ENCODE measurements at regions not wholly inside any gene's neighbourhood (a gene's known extent, or its start where the extent isn't known, plus 50 kb on each side); places are given as distances from the start of the nearest gene placed in this dataset.
"Not testable (repeated sequence)": the region's sequence is repeated elsewhere in the genome, so short reads cannot be mapped to it uniquely, and the experiment has no call there.

DNA sequence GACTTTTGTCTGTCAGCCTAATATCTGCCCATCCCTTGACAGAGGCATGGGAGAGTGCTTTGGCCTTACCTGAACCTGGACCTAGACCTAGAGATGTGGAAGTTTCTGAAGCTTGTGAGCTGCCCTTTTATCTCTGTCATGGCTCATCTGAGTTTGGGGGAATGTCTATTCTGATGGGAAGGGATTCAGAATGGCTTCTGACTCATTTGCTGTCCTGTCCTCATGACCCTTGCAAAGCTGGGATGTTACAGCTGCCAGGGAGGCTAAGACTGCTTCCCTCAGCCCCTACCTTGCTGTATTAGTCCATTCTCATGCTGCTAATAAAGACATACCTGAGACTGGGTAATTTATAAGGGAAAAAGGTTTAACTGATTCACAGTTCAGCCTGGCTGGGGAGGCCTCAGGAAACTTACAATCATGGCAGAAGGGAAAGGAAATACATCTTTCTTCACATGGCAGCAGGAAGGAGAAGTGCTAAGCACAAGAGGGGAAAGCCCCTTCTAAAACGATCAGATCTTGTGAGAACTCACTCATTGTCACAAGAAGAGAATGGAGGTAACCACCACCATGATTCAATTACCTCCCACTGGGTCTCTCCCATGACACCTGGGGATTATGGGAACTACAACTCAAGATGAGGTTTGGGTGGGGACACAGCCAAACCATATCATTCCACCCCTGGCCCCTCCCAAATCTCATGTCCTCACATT, 252.2 kb downstream of the ERMARD start:
- no peak for DNase-seq

DNA sequence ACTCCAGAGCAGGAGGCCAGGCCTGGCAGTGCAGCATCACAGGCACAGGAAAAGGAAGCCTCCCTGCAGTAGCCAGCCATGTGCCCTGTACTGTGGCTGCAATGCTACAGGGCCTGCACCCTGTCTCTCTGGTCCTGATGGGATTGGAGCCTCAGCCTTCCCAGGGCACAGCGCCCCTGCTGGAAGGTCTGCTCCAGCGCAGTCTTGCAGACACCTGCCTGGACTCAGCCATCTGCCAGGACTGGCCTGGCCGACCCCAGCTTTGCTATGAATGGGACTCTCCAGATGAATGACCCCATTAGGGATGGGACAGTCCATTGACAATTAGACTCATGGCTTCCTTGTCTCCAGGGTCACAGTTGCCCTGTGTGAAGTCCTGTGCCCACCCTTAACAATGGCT, 251.6 kb downstream of the ERMARD start:
- no peak for DNase-seq

DNA sequence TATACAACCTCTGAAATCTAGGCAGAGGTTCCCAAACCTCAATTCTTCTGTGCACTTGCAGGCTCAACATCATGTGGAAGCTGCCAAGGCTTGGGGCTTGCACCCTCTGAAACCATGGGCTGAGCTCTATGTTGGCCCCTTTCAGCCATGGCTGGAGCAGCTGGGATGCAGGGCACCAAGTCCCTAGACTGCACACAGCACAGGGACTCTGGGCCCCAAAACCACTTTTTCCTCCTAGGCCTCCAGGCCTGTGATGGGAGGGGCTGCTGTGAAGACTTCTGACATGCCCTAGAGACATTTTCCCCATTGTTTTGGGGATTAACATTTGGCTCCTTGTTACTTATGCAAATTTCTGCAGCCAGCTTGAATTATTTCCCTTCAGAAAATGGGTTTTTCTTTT, 250.4 kb downstream of the ERMARD start:
- not testable (repeated sequence) for DNase-seq

DNA sequence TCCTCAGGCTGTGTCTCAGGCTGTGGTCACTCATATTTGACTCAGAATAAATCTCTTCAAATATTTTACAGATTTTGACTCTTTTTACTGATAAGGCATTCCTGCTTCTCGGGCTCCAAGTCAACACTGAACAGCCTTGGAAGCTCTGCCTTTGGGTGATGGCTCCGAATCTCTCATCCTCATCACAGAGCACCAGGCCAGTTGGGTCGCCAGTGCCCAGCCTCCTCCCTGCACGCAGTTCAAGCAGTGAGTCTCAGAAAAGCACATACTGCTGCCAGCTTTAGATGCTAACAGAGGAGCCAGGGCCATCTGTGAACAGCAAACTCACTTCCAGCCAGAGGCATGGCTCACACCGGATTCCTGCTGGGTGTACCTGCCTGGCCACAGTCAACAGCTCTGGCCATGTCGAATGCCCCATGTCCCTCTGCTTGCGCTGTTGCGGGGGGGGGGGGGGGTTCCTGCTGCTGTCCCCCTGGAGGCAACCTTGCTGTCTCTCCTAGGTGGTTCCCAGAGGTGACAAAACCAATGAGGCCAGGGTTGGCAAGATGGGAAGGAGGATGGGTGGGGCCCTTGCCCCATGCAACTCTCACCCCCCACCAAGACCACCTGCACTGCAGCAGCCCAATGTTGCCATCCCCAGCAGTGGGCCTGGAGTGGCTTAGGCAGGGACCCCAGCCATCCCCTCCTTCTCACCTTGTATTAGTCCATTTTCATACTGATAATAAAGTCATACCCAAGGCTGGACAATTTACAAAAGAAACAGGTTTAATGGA, 248.8 kb downstream of the ERMARD start:
- DNase-seq, result no peak

DNA sequence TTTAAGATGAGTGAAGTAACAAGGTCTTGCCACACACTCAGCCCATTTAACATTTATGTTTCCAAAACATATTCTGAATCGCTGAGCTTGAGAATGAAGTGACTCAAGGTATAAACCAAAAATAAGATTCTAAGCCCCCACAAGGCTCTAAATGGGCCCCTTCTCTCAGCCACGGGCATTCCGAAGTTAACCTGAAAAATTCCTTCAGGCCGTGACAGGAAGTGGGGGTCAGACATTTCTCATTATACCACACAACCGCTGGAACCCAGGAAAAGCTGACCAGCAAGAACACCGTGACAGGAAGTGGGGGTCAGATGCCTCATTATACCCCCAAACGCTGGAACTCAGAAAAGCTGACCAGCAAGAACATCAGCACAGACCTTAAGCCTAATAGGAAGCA, 247.9 kb downstream of the ERMARD start:
- no peak for DNase-seq

DNA sequence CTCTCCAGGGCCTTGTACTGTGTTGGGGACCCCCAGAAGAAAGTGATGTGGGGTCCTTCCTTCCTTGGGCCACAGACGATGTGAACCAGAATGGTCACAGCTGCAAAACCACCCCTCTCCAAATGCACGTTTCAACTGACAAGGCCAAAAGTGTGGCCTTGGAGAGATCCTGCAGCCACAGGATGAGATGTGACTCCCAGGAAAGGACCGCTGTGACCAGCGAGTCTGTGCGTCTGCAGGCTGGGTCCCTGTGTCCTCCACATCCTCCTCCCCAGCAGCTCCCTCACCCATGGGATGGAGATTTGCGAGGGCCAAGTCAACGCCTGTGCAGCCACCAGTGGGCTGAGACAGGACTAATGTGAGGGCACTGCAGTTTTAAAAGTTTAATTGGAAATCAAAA, 247.0 kb downstream of the ERMARD start:
- DNase-seq, result no peak

DNA sequence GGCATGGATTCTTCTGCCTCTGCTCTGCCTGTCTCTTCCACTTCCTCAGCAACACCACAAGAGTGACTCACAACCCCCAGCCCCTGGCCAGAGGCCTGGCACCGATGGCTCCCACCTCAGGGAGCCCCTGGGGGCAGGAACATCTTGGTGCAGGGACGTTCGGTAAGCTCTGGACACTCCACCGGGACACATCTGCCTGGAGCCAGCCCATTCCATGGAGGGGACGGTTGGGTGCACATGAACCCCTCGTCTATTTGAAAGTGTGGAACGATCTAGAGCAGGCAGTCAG, 246.5 kb downstream of the ERMARD start:
- no peak for DNase-seq

DNA sequence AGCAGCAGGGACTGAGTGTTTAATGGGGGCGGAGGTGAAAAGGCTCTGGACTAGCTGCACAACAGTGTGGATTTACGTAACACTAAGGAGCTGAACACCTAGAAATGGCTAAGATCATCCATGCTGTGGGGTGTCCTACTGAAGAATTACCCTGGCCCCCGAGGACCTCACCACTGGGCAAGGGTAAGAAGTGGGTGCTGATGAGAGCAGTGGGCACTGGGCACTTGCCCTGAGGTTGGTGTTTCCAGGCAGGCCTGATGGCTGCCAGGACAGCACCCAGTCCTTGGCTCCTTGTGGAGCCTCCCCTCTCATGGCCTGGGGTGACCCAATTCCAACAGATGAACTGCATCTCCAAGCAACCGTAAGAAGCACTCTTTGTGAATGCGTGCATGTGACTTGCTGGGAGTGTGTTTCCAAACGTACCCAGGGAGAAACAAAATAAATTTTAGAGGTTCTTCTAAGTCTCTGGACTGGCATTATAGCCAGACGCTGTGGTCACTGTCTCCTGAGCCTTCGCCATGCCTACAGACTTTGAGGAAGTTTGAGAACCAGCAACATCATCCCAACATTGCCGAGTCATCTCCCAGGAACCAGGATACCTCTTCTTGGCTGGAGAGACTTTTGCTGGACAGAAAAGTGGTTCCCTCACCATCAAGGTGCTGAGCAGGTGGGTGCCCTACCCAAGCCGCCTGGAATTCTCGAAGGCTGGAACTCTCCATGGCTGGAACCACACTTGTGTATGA, 245.9 kb downstream of the ERMARD start:
- DNase-seq, result no peak

DNA sequence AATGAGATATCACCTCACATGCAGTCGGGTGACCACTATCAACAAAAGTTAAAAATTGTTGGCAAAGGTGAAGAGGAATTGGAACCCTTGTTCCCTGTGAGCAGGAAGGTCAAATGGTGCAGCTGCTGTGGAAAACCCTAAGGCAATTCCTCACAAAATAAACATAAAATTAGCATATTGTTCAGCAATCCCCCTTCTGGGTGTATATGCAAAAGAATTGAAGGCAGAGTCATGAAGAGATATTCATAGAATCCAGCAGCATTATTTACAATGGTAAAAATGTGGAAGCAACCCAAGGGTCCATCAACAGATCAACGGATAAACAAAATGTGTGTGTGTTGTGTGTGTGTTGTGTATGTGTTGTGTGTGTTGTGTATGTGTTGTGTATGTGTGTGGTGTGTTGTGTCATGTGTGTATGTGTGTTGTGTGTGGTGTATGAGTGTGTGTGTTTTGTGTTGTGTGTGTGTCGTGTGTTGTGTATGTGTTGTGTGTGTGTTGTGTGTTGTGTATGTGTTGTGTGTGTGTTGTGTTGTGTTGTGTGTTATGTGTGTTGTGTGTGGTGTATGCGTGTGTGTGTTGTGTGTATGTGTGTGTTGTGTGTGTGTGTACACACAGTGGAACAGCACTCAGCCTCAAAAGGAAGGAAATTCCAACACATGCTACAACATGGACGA, 245.1 kb downstream of the ERMARD start:
- no peak for DNase-seq

DNA sequence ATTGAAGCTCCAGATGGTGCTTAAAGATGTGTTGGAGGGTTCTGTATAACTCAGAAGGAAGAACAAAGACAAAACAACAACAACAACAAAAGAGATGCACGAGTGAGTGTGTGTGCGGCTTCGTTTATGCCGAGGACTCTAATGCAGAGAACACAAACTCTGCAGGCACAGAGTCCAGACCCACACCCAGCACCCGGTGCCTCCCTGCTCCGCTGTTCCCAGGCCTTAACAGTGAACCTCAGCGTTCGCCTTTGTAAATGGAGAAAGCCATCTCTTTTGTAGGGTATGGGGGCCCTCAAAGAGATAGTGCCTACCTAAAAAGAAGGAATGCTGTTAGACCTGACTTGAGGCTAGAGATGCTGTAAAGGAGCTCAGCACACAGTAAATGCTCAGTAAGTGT, 243.3 kb downstream of the ERMARD start:
- no peak for DNase-seq

DNA sequence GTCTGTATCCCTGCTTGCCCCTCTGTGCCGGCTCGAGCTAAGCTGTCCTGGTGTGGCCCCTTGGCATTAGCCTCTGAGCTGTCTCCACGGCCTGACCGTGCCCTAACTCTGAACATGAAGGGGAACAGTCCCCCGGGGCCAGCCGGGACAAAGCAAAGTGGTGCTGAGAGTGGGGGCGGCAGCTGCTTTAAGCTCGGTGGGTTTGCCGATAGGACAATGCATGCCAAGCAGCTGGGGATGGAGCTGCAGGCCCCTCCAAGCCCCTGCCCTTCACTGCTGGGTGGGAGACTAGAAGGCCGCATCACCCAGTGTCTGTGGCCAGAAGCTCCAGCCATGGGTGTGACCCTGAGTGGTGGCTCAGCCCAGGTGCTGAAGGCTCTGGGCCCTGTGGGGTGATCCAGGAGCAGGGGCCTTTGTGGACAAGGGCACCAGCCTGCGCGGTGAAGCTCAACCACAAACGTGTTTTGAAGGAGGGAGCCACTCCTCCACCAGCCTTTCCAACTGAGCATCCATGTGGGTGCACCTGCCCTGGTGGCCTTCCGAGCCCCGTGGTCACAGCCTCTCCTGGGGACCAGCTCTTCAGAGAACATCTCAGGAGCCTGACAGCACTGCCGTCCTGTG, 242.5 kb downstream of the ERMARD start:
- DNase-seq, result no peak

DNA sequence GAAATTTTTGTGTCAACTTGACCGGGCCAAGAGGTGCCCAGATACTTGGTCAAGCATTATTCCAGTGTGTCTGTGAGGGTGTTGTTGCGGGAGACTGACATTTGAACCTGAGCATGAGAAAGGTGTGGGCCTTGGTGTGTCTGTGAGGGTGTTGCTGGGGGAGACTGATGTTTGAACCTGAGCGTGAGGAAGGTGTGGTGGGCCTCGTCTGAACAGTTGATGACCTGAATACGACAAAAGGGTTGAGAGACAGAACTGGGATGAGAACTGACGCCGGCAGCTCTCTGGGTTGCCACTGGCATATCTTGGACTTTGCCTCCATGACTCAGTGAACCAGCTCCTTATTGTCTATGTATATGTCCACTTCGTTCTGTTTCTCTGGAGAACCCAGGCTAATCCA, 240.5 kb downstream of the ERMARD start:
- no peak for DNase-seq

DNA sequence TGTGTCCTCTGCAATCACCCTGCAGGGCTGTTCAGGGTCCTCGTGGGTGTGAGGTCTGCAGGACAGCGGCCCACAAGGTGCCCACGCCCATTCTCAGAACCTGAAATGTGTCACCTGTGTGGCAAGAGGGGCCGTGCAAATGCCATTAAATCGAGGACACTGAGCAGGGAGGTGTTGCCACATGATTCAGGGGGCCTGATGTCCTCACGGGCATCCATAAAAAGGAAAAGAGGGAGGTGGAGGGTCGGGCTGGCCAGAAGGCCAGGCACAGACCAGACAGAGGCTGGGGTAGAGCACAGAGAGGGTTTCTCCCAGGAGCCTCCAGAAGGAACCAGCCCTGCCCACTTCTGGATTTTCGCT, 239.6 kb downstream of the ERMARD start:
- no peak for DNase-seq

DNA sequence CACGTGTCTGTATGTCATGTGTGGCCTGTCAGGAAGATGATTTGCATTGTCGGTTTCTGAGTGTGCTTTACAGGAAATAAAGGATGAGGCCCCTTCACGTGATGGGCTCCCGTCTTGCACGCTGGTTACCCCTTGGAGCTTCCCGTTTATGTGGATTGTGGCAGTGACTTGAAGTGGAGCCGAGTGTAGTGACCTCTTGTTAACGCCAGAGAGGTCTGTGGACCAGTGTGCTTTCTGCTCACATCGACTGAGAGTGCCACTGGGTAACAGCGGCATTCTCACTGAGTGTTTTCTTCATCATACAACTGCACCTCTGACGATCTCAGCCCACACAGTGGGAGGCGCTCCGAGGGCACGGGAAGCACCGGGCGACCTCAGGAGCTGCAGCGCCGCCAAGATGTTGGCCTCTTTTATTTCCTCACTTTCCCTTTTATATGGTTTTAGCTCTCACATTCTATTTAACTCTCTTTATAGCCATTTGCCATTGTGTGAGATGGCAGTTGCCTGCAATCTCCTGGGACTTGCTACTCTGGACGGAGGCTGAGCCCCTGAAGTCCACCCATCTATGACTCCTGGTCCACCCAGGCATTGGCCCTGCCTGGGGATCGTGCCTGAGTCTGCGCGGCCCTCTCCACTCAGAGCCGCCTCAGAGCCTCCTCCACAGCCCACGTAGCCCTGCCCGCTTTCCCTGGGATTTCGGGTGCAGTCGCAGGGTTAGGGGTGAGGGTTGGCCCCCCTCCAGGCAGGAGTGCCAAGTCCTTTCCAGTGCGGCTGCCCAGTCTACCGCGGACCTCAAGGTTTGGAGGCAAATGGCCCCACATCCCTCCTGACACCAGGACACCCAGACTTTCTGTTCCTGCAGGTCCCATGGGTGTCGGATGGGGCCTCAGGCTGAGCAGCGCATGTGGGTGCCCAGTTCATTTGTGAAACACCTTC, 238.9 kb downstream of the ERMARD start:
- peak in 2 of 56 donors; percentile 45 to 46 for DNase-seq

DNA sequence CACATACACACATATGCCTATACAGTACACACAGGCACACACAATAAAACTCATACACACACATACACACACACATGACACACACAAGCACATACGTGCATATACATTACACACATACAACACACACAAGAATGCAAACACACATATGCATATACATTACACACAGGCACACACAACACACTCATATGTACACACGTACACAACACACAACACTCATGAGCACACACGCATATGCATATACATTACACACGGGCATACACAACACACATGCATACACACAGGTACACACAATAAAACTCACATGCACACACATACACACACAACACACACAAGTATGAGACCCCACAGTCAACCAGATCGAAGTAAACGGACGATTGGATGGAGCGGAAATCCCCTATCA, 238.2 kb downstream of the ERMARD start:
- DNase-seq, result no peak

DNA sequence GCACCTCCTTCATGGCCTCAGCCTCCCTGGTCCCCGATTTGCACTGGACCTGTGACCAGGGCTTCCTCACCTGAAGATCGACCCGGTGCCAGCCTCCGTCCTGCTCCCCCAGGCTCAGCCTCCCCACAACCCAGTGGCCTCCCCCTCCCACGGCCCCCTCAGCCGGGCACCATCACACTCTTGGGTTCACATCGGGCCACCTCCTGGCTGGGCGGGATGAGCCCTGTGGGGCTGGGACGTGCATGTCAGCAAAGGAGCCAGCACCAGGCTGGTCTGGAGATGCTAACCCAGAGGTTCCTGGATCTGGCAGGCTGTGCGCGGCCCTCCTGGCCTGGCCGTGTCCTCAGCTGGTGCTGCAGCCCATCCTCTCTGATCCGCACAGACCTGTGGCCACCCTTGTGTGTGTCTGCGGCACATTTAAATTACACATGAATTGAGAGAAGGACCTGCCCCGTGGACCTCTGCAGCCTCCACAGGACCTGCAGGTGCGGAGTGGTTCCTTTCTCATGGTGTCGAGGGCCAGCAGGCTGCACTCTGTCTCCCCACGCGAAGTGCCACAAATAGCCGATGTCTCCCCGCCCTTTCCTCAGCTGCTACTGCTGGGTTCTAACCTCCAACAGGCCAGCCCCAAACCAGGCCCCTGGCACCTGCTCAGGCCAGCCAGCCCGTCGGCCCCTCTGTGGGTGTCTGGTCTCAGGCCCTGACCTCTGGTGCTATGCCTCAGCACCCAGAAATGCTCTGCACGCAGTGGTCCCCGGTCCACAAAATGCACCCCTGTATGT, 237.5 kb downstream of the ERMARD start:
- DNase-seq, result no peak

DNA sequence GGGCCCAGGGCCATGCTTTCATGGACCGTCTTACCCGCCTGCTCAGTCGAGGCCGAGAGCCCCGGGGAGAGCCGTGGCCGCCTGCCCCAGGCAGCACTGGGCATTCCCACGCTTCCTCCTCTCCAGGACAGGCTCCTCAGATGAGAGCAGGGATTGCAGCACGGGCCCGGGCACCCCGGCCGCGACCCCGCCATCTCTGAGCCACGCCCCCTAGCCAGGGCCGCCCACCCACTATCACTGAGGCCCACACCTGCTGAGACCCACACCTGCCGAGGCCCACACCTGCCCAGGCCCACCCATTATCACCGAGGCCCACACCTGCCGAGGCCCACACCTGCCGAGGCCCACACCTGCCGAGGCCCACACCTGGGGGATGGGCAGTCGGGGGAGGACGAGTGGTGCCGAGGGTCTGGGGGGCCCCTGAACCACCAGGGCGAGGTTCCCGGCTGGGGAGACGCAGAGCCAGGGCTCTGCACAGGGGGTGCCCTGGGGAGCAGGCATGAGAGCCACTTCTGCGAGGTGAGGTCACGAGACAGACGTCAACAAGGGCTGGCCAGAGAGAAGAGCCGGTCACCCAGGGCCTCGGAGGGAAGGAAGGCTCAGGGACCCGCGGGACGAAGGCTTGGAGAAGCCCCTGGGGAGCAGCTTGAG, 235.6 kb downstream of the ERMARD start:
- DNase-seq, result no peak

DNA sequence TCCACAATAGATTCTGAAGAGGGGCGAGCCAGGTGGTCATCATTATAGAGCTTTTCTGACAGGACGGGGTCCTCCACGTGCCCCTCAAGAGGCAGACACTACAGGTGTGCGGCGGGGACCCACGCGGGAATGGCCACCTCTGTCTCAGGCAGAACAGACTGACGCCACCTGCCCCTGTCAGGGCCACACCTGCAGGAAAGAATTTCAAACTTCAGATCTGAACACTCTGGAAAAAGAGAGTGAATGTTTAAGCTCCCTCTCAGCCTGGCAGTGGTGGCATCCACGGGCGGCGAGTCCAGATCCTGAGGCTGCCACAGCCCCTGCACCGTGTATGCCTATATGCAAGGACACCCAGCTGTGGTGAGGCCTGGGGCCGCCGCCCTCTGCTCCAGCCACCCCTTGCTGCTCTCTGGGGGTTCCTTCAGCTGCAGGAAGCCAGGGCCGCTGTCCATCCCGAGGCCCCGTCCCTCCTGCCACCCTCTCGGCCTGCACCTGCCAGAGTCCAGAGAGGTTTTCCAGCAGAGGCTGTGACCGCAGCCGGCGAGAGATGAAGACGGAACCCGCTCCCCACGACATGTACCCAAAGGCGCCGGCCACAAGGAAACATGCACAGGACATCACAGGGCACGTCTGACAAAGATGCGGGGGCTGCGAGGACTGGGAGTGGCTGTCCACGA, 234.9 kb downstream of the ERMARD start:
- no peak for DNase-seq
